Gastroesophageal sphincter (tissue), 3 donors: ENCODE measurements at regions not wholly inside any gene's neighbourhood (a gene's known extent, or its start where the extent isn't known, plus 50 kb on each side); places are given as distances from the start of the nearest gene placed in this dataset.

Source experiments
- CTCF ChIP-seq, 4 experiments: fragments of 200-600 bp in 2 of 4; fragments of 450-650 bp in 2 of 4; sonication (generic) in 1 of 4; IDR thresholded peaks; one replicate each; pipeline ENCODE4 v1.5.1; 2017 to 2019; ENCODE audit warnings: antibody characterized with exemption in 4 of 4, mild to moderate bottlenecking in 2 of 4, moderate library complexity in 2 of 4
- POLR2A ChIP-seq, 2 donors: fragments of 450-650 bp; IDR thresholded peaks; one replicate each; pipeline ENCODE4 v1.6.1; 2017; ENCODE audit warnings: antibody characterized with exemption in 2 of 2, mild to moderate bottlenecking in 2 of 2, moderate library complexity in 1 of 2
- POLR2AphosphoS5 ChIP-seq: sonication (generic); formaldehyde crosslinking; IDR thresholded peaks from one replicate; pipeline ENCODE4 v1.6.1; 2017; ENCODE audit warnings: antibody characterized with exemption

- TF ChIP-seq CTCF (IDR thresholded peaks at IDR 0.05) (peak in 1 of 4 experiments; percentile 8), POLR2A (IDR thresholded peaks at IDR 0.05) (no peak), POLR2AphosphoS5 (no peak)
Observed at GRCh38 chr4:123622572-123622971, 226.0 kb downstream of the SPRY1 start.
